Left ventricle myocardium inferior (tissue), 1 donor: ENCODE measurements at regions not wholly inside any gene's neighbourhood (a gene's known extent, or its start where the extent isn't known, plus 50 kb on each side); places are given as distances from the start of the nearest gene placed in this dataset.

ENCODE experiments used
- DNase-seq: peaks from one replicate; pipeline ENCODE4 v3.0.0-alpha.2; 2020
- H3K27ac ChIP-seq: fragments of 200-600 bp; replicated peaks from 2 replicates; pipeline ENCODE4 v1.8.0; 2021
- H3K27me3 ChIP-seq: fragments of 200-600 bp; 2 replicates; pipeline ENCODE4 v1.8.0; 2021; ENCODE audit warnings: low read depth
- H3K36me3 ChIP-seq: fragments of 200-600 bp; 2 replicates; pipeline ENCODE4 v1.8.0; 2021
- H3K4me1 ChIP-seq: fragments of 200-600 bp; 2 replicates; pipeline ENCODE4 v1.8.0; 2021
- H3K4me3 ChIP-seq: fragments of 200-600 bp; 2 replicates; pipeline ENCODE4 v1.8.0; 2021; ENCODE audit warnings: mild to moderate bottlenecking, moderate library complexity
- H3K9me3 ChIP-seq: fragments of 200-600 bp; replicated peaks from 2 replicates; pipeline ENCODE4 v1.8.0; 2021
- CTCF ChIP-seq: fragments of 200-600 bp; IDR thresholded peaks from 2 replicates; pipeline ENCODE4 v1.8.0; 2021; ENCODE audit warnings: antibody characterized with exemption, mild to moderate bottlenecking, borderline replicate concordance
- intact Hi-C: fragments of 100-400 bp; cut with micrococcal nuclease; formaldehyde crosslinking; loops from one replicate; pipeline ENCODE4 v1.11.0; 2022
- donor health status: DM: no; HTN: yes; CAD: no; lungs with severe emphysema.

GRCh38 chr15:57866149-57866736 is 159.7 kb downstream of the POLR2M start:
- H3K27ac ChIP-seq, result no peak overlapping the region
- no peak overlapping the region for H3K4me3 ChIP-seq
- peak; percentile 85 for TF ChIP-seq CTCF
- intact Hi-C loops, result loop anchor here (5.0 to 10.0 kb wide), 2 partner anchors 191 to 206 kb away; no protein-coding TSS in a partner anchor
- no peaks in the 10 kb centered on the region for H3K4me1 ChIP-seq
- H3K27me3 ChIP-seq, result peaks cover 17% of the 10 kb centered on the region
- no peaks in the 10 kb centered on the region for H3K9me3 ChIP-seq
- H3K36me3 ChIP-seq, result no peaks in the 10 kb centered on the region
- peak; percentile 68 for DNase-seq

- no peaks in the 10 kb centered on the region for H3K9me3 ChIP-seq
- intact Hi-C loops, result loop anchor here (5.0 to 10.0 kb wide), 2 partner anchors 193 to 204 kb away; no protein-coding TSS in a partner anchor
- H3K27ac ChIP-seq, result no peak overlapping the region
- peaks cover 17% of the 10 kb centered on the region for H3K27me3 ChIP-seq
- H3K4me3 ChIP-seq, result no peak overlapping the region
- H3K36me3 ChIP-seq, result no peaks in the 10 kb centered on the region
- DNase-seq, result no peak
- H3K4me1 ChIP-seq, result no peaks in the 10 kb centered on the region
- no peak for TF ChIP-seq CTCF
Measured at GRCh38 chr15:57867970-57868798, 161.7 kb downstream of the POLR2M start.

- H3K27me3 ChIP-seq, result peaks cover 17% of the 10 kb centered on the region
- TF ChIP-seq CTCF, result no peak
- DNase-seq, result no peak
- intact Hi-C loops, result no loop called here
- no peaks in the 10 kb centered on the region for H3K4me1 ChIP-seq
- H3K27ac ChIP-seq, result no peak overlapping the region
- no peak overlapping the region for H3K4me3 ChIP-seq
- H3K9me3 ChIP-seq, result peaks cover 16% of the 10 kb centered on the region
- H3K36me3 ChIP-seq, result no peaks in the 10 kb centered on the region
Measured at GRCh38 chr15:57870667-57871066, 164.2 kb downstream of the POLR2M start.

GRCh38 chr15:57872281-57873030 is 165.9 kb downstream of the POLR2M start:
- H3K4me1 ChIP-seq, result no peaks in the 10 kb centered on the region
- H3K9me3 ChIP-seq, result peaks cover 29% of the 10 kb centered on the region
- H3K27ac ChIP-seq, result no peak overlapping the region
- DNase-seq, result no peak
- intact Hi-C loops, result no loop called here
- H3K36me3 ChIP-seq, result no peaks in the 10 kb centered on the region
- peaks cover 15% of the 10 kb centered on the region for H3K27me3 ChIP-seq
- H3K4me3 ChIP-seq, result no peak overlapping the region
- no peak for TF ChIP-seq CTCF

GRCh38 chr15:57873564-57874209 is 167.2 kb downstream of the POLR2M start:
- Histone ChIP-seq H3K9me3 (peaks cover 29% of the 10 kb centered on the region), H3K36me3 (no peaks in the 10 kb centered on the region), H3K27me3 (peaks cover 3% of the 10 kb centered on the region), H3K4me1 (no peaks in the 10 kb centered on the region), H3K4me3 (no peak overlapping the region), H3K27ac (no peak overlapping the region)
- TF ChIP-seq CTCF, result no peak
- no peak for DNase-seq
- intact Hi-C loops, result no loop called here
